ENCODE measurements at regions not wholly inside any gene's neighbourhood (a gene's known extent, or its start where the extent isn't known, plus 50 kb on each side); places are given as distances from the start of the nearest gene placed in this dataset.

GRCh38 chr7:20839196-20839735 is 52.6 kb upstream of the SP8 start:
- TF ChIP-seq, protein P1, sequence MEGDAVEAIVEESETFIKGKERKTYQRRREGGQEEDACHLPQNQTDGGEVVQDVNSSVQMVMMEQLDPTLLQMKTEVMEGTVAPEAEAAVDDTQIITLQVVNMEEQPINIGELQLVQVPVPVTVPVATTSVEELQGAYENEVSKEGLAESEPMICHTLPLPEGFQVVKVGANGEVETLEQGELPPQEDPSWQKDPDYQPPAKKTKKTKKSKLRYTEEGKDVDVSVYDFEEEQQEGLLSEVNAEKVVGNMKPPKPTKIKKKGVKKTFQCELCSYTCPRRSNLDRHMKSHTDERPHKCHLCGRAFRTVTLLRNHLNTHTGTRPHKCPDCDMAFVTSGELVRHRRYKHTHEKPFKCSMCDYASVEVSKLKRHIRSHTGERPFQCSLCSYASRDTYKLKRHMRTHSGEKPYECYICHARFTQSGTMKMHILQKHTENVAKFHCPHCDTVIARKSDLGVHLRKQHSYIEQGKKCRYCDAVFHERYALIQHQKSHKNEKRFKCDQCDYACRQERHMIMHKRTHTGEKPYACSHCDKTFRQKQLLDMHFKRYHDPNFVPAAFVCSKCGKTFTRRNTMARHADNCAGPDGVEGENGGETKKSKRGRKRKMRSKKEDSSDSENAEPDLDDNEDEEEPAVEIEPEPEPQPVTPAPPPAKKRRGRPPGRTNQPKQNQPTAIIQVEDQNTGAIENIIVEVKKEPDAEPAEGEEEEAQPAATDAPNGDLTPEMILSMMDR (IDR thresholded peaks at IDR 0.05; ENCODE audit: low read depth, low read length, missing control alignments), result no peak

DNA sequence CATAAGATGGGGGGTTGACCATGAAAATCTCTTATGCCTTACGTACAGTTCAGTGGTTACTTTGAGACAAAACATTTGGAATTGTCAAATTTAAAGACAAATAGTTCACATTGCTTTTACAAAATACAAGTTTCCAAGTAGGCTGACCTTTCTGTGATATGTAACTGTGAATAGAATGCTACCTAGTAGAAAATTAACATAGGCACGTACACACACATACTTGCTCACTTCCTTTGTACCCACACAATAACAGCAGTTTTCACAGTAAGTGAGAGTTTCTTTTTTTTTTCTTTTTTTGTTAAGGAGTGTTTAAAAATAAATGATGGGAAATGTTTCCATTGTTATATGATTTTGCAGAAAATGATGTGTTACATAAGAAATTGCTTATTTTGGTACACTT is 53.3 kb upstream of the SP8 start:
- no peak for DNase-seq (ENCODE audit: extremely low read depth, low read depth)
- no peak overlapping the region for H3K4me3 ChIP-seq (replicated peaks; ENCODE audit: low read depth, low read length)
- TF ChIP-seq, protein P1 (IDR thresholded peaks at IDR 0.05; ENCODE audit: low read depth, low read length, missing control alignments), result no peak

More at GRCh38 chr7:20839196-20839735, 52.6 kb upstream of the SP8 start:
- H3K4me3 ChIP-seq (replicated peaks; ENCODE audit: low read depth, low read length), result no peak overlapping the region
- no peak for DNase-seq (ENCODE audit: extremely low read depth, low read depth)

GRCh38 chr7:20846791-20847190 is 60.1 kb upstream of the SP8 start:
- no peak overlapping the region for H3K4me3 ChIP-seq (replicated peaks; ENCODE audit: low read depth, low read length)
- TF ChIP-seq, protein P1 (IDR thresholded peaks at IDR 0.05; ENCODE audit: low read depth, low read length, missing control alignments), result no peak
- no peak for DNase-seq (ENCODE audit: extremely low read depth, low read depth)

- DNase-seq (ENCODE audit: extremely low read depth, low read depth), result no peak
- H3K4me3 ChIP-seq (replicated peaks; ENCODE audit: low read depth, low read length), result no peak overlapping the region
- TF ChIP-seq, protein P1 (IDR thresholded peaks at IDR 0.05; ENCODE audit: low read depth, low read length, missing control alignments), result no peak
Observed at GRCh38 chr7:20858951-20859350, 72.3 kb upstream of the SP8 start.

GRCh38 chr7:20861468-20861867 is 74.8 kb upstream of the SP8 start:
- TF ChIP-seq, protein P1 (IDR thresholded peaks at IDR 0.05; ENCODE audit: low read depth, low read length, missing control alignments), result no peak
- no peak overlapping the region for H3K4me3 ChIP-seq (replicated peaks; ENCODE audit: low read depth, low read length)
- DNase-seq (ENCODE audit: extremely low read depth, low read depth), result no peak

DNA sequence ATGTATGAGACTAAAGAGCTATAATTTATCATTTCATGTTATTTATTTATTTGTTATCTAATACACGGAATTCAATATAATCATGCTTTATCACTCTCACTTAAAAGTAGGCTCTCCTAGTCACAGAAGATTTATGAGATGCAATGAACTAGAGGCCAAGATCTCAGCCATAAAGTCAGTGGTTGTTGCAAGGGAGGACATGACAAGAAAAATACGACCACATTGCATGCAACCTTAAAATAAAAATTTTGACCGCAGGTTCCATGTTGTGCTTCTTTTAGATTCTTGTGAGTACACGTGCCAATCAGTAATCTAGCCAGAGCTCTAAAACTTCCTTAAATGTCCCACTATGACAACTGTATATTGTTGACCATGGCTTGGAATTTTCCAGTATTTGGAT is 75.9 kb upstream of the SP8 start:
- H3K4me3 ChIP-seq (replicated peaks; ENCODE audit: low read depth, low read length), result no peak overlapping the region
- TF ChIP-seq, protein P1 (IDR thresholded peaks at IDR 0.05; ENCODE audit: low read depth, low read length, missing control alignments), result no peak
- DNase-seq (ENCODE audit: extremely low read depth, low read depth), result no peak

DNA sequence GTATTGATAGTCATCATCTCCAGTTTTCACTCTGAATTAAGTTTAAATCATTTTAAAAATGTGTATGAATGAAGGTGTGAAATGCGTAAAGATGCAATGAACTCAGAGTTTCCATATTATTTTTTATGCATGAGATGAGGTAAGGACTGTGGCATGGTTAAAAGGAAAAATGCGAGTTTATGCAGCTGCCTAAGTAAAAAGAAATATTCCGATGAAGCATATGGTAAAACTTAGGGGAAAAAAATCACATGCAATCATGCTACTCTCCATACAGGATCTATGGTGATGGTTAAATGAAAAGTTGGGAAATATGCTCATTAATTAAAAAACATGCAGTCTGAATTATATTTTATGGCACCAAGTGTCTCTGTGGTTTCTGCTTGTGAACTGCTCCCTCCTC is 77.5 kb upstream of the SP8 start:
- no peak overlapping the region for H3K4me3 ChIP-seq (replicated peaks; ENCODE audit: low read depth, low read length)
- DNase-seq (ENCODE audit: extremely low read depth, low read depth), result no peak
- TF ChIP-seq, protein P1 (IDR thresholded peaks at IDR 0.05; ENCODE audit: low read depth, low read length, missing control alignments), result no peak

All from HFF-Myc (cell line).